K562 (cell line): ENCODE measurements at regions not wholly inside any gene's neighbourhood (a gene's known extent, or its start where the extent isn't known, plus 50 kb on each side); places are given as distances from the start of the nearest gene placed in this dataset.

Experiments
- ATAC-seq: fragments of 200-7000 bp; cut with Tn5 transposase; 3 replicates; pipeline ENCODE4 v1.9.1; 2020; ENCODE audit warnings: moderate library complexity
- BruUV-seq: library from RNA; stranded (reverse); fragments of 400-500 nt; replicated peaks from 2 replicates; lab custom pipeline; 2021; lab: Mats Ljungman, UMichigan
- CTCF ChIA-PET: fragments of 300-600 bp; formaldehyde crosslinking; extraction: SDS; loops from one replicate; lab custom pipeline; 2021; ENCODE audit warnings: low intra/inter-chr PET ratio; lab: Yijun Ruan, JAX
- POLR2A ChIA-PET: fragments of 300-600, 350-650 bp; sonication (Branson Sonifier 250); formaldehyde crosslinking; extraction: SDS; loops from one replicate; lab custom pipeline; 2021; ENCODE audit warnings: antibody characterized with exemption, inconsistent platforms; lab: Yijun Ruan, JAX
- DNase-seq, 4 experiments: peaks; one replicate each; pipeline versions ENCODE4 v3.0.0 to v3.0.0-alpha.2; 2011 to 2018; ENCODE audit warnings: low spot score in 3 of 4, mixed read lengths in 3 of 4; ENCODE audit errors: extremely low read depth in 1 of 4
- FAIRE-seq: peaks from 2 replicates; lab custom pipeline; 2011; peaks lifted over from hg19 to GRCh38; lab: Jason Lieb, UNC
- H2AFZ ChIP-seq: 2 replicates; pipeline ENCODE4 v1.6.0; 2011; ENCODE audit warnings: low read depth, low read length, control low read depth, inconsistent platforms
- H3K27ac ChIP-seq: fragments of 200-600 bp; 3 replicates; pipeline ENCODE4 v1.8.0; 2011; ENCODE audit warnings: low read depth, mild to moderate bottlenecking, control low read depth, inconsistent platforms, low read length, moderate library complexity, mixed read lengths; ENCODE audit errors: extremely low read depth
- H3K27me3 ChIP-seq, 2 experiments: fragments of 300-600 bp in 1 of 2; 2 replicates in 1 of 2; 3 replicates in 1 of 2; pipeline versions ENCODE4 v1.6.0 to v1.8.0; 2011; ENCODE audit warnings: inconsistent platforms in 2 of 2, low read length in 2 of 2, mild to moderate bottlenecking in 1 of 2, mixed read lengths in 1 of 2, moderate library complexity in 1 of 2; ENCODE audit not compliant: control insufficient read depth in 2 of 2, insufficient read depth in 2 of 2
- H3K36me3 ChIP-seq: fragments of 300-600 bp; 3 replicates; pipeline ENCODE4 v1.8.0; 2011; ENCODE audit warnings: mild to moderate bottlenecking, low read length, inconsistent platforms; ENCODE audit not compliant: control insufficient read depth, insufficient read depth
- H3K4me1 ChIP-seq, 2 experiments: fragments of 200-600 bp in 1 of 2; replicated peaks in 1 of 2; 2 replicates in 1 of 2; 3 replicates in 1 of 2; pipeline versions ENCODE4 v1.5.1 to v1.8.0; 2011; ENCODE audit warnings: inconsistent platforms in 2 of 2, low read length in 2 of 2, mild to moderate bottlenecking in 1 of 2, mixed read lengths in 1 of 2, moderate library complexity in 1 of 2; ENCODE audit not compliant: control insufficient read depth in 2 of 2, insufficient read depth in 2 of 2
- H3K4me2 ChIP-seq: 2 replicates; pipeline ENCODE4 v1.6.1; 2011; ENCODE audit warnings: low read length, control low read depth, inconsistent platforms, mixed read lengths; ENCODE audit not compliant: insufficient read depth
- H3K4me3 ChIP-seq: fragments of 200-600 bp; sonication (generic), shearing (Covaris generic); 2 replicates; pipeline ENCODE4 v1.5.1; 2016; ENCODE audit warnings: control low read depth, inconsistent platforms
- H3K79me2 ChIP-seq: fragments of 200-600 bp; 3 replicates; pipeline ENCODE4 v1.8.0; 2011; ENCODE audit warnings: low read length, inconsistent platforms; ENCODE audit not compliant: control insufficient read depth, insufficient read depth
- H3K9ac ChIP-seq, 2 experiments: 2 replicates each; pipeline versions ENCODE4 v1.6.0 to v1.6.1; 2011; ENCODE audit warnings: low read depth in 2 of 2, low read length in 2 of 2, control low read depth in 1 of 2, inconsistent platforms in 1 of 2, mild to moderate bottlenecking in 1 of 2, mixed read lengths in 1 of 2; ENCODE audit not compliant: insufficient read depth in 1 of 2
- H3K9me1 ChIP-seq: one replicate; pipeline ENCODE4 v1.6.0; 2011; ENCODE audit warnings: inconsistent platforms, mild to moderate bottlenecking, low read length, moderate library complexity; ENCODE audit not compliant: control insufficient read depth, insufficient read depth
- H3K9me3 ChIP-seq: replicated peaks from 2 replicates; pipeline ENCODE4 v1.5.1; 2011; ENCODE audit warnings: low read depth, low read length, inconsistent platforms; ENCODE audit not compliant: control insufficient read depth, insufficient read depth
- H4K20me1 ChIP-seq: replicated peaks from 2 replicates; pipeline ENCODE4 v1.6.1; 2011; ENCODE audit warnings: low read length, inconsistent platforms, mixed read lengths; ENCODE audit not compliant: control insufficient read depth, insufficient read depth
- FOXA3 ChIP-seq, 2 experiments: fragments of 450-650 bp in 1 of 2; sonication (generic) in 1 of 2; formaldehyde crosslinking; IDR thresholded peaks in 1 of 2; conservative IDR thresholded peaks in 1 of 2; 2 replicates each; pipeline versions ENCODE4 v1.4.0 to v1.8.0; 2020 to 2022; ENCODE audit warnings: mild to moderate bottlenecking in 2 of 2, missing genetic modification reagents in 1 of 2
- U2AF1 ChIP-seq: fragments of 200-400 bp; formaldehyde crosslinking; optimal IDR thresholded peaks from 2 replicates; pipeline ENCODE3; 2017; ENCODE audit warnings: mild to moderate bottlenecking, low read depth, low read length, moderate library complexity
- XRCC3 ChIP-seq: fragments of 450-650 bp; IDR thresholded peaks from 2 replicates; pipeline ENCODE4 v1.6.1; 2017; ENCODE audit warnings: mild to moderate bottlenecking, moderate library complexity
- ZNF146 ChIP-seq: IDR thresholded peaks from one replicate; pipeline ENCODE4 v1.6.1; 2018; ENCODE audit warnings: missing compliant biosample characterization; ENCODE audit not compliant: unreplicated experiment
- WGBS: fragments of 100-300 bp; shearing (Covaris generic); methylation state at CpG from one replicate; pipeline ENCODE4 v1.1.6; 2016; ENCODE audit warnings: low coverage, mixed read lengths; ENCODE audit not compliant: insufficient coverage; ENCODE audit errors: missing lambda C conversion rate; 5-methylcytosine and 5-hydroxymethylcytosine counted together
- in situ Hi-C: fragments of 300-500 bp; cut with MboI; formaldehyde crosslinking; loops from 4 replicates; pipeline ENCODE4 v1.15.0; 2018; ENCODE audit warnings: inconsistent platforms, mixed read lengths
- intact Hi-C: fragments of 100-400 bp; cut with micrococcal nuclease; formaldehyde crosslinking; loops from 2 replicates; pipeline ENCODE4 v1.14.2; 2022
- TF ChIP-seq, protein P1 (sequence below): fragments of 450-650 bp; formaldehyde crosslinking; IDR thresholded peaks from 2 replicates; pipeline ENCODE4 v1.4.0; 2020; ENCODE audit warnings: mild to moderate bottlenecking, moderate library complexity
- TF ChIP-seq, protein P2 (sequence below): sonication (generic); formaldehyde crosslinking; IDR thresholded peaks from 2 replicates; pipeline ENCODE4 v1.9.0; 2022; ENCODE audit warnings: mild to moderate bottlenecking, missing genetic modification reagents

DNA sequence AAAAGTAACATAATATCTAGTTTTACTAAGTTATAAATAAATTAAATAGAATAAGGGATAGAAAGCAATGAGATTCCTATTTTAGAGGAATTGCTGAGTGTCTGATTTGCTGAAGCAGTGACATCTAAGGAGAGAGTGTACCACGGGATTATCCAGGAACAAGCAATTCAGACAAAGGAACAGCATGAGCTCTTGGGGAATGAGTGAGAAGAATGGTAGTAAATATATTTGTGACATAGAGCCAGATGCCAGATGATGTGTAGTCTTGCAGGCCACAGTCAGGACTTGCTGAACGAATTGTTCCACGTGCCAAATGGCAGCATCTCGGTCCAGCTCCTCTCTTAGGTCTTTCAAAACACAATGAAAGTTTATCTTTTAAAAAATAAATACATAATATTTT, 339.2 kb downstream of the TENT5A start:
- H3K27me3 ChIP-seq = no peaks in the 10 kb centered on the region
- H3K4me3 ChIP-seq = no peak overlapping the region
- no peaks in the 10 kb centered on the region; the same call in 1 of the 2 replicates for H3K9me3 ChIP-seq
- no peaks in the 10 kb centered on the region for H3K79me2 ChIP-seq
- TF ChIP-seq FOXA3 (CRISPR knock-in tag; conservative IDR thresholded peaks at IDR 0.05 in 1 of 2, IDR thresholded peaks at IDR 0.05 in 1 of 2) (no peak), U2AF1 (no peak), ZNF146 (CRISPR knock-in tag) (no peak), XRCC3 (no peak)
- TF ChIP-seq, protein P1, sequence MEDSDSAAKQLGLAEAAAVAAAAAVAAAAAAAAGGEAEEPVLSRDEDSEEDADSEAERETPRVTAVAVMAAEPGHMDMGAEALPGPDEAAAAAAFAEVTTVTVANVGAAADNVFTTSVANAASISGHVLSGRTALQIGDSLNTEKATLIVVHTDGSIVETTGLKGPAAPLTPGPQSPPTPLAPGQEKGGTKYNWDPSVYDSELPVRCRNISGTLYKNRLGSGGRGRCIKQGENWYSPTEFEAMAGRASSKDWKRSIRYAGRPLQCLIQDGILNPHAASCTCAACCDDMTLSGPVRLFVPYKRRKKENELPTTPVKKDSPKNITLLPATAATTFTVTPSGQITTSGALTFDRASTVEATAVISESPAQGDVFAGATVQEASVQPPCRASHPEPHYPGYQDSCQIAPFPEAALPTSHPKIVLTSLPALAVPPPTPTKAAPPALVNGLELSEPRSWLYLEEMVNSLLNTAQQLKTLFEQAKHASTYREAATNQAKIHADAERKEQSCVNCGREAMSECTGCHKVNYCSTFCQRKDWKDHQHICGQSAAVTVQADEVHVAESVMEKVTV (CRISPR knock-in tag) = no peak
- TF ChIP-seq, protein P2, sequence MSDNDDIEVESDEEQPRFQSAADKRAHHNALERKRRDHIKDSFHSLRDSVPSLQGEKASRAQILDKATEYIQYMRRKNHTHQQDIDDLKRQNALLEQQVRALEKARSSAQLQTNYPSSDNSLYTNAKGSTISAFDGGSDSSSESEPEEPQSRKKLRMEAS (CRISPR knock-in tag) = no peak
- H4K20me1 ChIP-seq = no peaks in the 10 kb centered on the region
- no peaks in the 10 kb centered on the region for H3K36me3 ChIP-seq
- ChIA-PET POLR2A (no interaction called here), CTCF (no interaction called here)
- no TSS peak for BruUV-seq
- 0% methylated on average over 4 of the region's 4 CpGs for WGBS
- intact Hi-C loops = no loop called here
- no peak overlapping the region for H3K27ac ChIP-seq
- in situ Hi-C loops = no loop called here
- no peak overlapping the region for H3K9ac ChIP-seq
- no peak overlapping the region for H3K4me2 ChIP-seq
- DNase-seq = no peak
- H3K9me1 ChIP-seq = no peaks in the 10 kb centered on the region
- ATAC-seq = no peak
- no peaks in the 10 kb centered on the region for H3K4me1 ChIP-seq
- no peak for FAIRE-seq
- H2AFZ ChIP-seq = no peak overlapping the region
